GM23338 (cell line): ENCODE measurements at regions not wholly inside any gene's neighbourhood (a gene's known extent, or its start where the extent isn't known, plus 50 kb on each side); places are given as distances from the start of the nearest gene placed in this dataset.

Experiments used
- ATAC-seq: fragments of 200-7000 bp; cut with Tn5 transposase; 3 replicates; pipeline ENCODE4 v1.9.1; 2020
- DNase-seq: peaks from one replicate; pipeline ENCODE4 v3.0.0-alpha.2; 2015; ENCODE audit warnings: low spot score
- H2AFZ ChIP-seq: fragments of 200-600 bp; sonication (generic); 2 replicates; pipeline ENCODE4 v1.8.0; 2016; ENCODE audit warnings: antibody characterized with exemption, mild to moderate bottlenecking, moderate library complexity
- H3F3A ChIP-seq: fragments of 200-600 bp; sonication (generic); replicated peaks from 2 replicates; pipeline ENCODE4 v1.8.0; 2017; ENCODE audit warnings: antibody characterized with exemption, mixed run types, low read depth
- H3K27ac ChIP-seq: fragments of 200-600 bp; sonication (generic); 2 replicates; pipeline ENCODE4 v1.6.1; 2016; ENCODE audit warnings: low read depth
- H3K27me3 ChIP-seq: fragments of 200-600 bp; sonication (generic); 2 replicates; pipeline ENCODE4 v1.8.0; 2016; ENCODE audit warnings: mild to moderate bottlenecking, mixed run types, moderate library complexity; ENCODE audit not compliant: insufficient read depth
- H3K36me3 ChIP-seq: fragments of 200-600 bp; sonication (generic); 2 replicates; pipeline ENCODE4 v1.8.0; 2016; ENCODE audit warnings: mild to moderate bottlenecking; ENCODE audit not compliant: insufficient read depth
- H3K4me1 ChIP-seq: fragments of 200-600 bp; sonication (generic); 2 replicates; pipeline ENCODE4 v1.8.0; 2016; ENCODE audit warnings: mild to moderate bottlenecking, moderate library complexity; ENCODE audit not compliant: insufficient read depth
- H3K4me2 ChIP-seq: fragments of 200-600 bp; sonication (generic); 2 replicates; pipeline ENCODE4 v1.7.1; 2017; ENCODE audit warnings: mixed run types
- H3K4me3 ChIP-seq: fragments of 200-600 bp; sonication (generic); 2 replicates; pipeline ENCODE4 v1.6.1; 2016; ENCODE audit warnings: mixed run types
- H3K79me2 ChIP-seq: fragments of 200-600 bp; sonication (generic); replicated peaks from 2 replicates; pipeline ENCODE4 v1.8.0; 2017; ENCODE audit warnings: mild to moderate bottlenecking; ENCODE audit not compliant: insufficient read depth
- H3K9me2 ChIP-seq: fragments of 200-600 bp; sonication (generic); 2 replicates; pipeline ENCODE4 v1.8.0; 2017; ENCODE audit not compliant: insufficient read depth
- H4K20me1 ChIP-seq: fragments of 200-600 bp; sonication (generic); replicated peaks from 2 replicates; pipeline ENCODE4 v1.8.0; 2017; ENCODE audit warnings: mild to moderate bottlenecking; ENCODE audit not compliant: insufficient read depth
- H3K27ac Mint-ChIP-seq: 2 replicates; pipeline ENCODE4 v1.8.0; 2020; ENCODE audit warnings: inconsistent platforms, mild to moderate bottlenecking, moderate library complexity, mixed read lengths
- H3K27me3 Mint-ChIP-seq: 3 replicates; pipeline ENCODE4 v1.8.0; 2022; ENCODE audit warnings: low read depth, mild to moderate bottlenecking, moderate library complexity, mixed read lengths, inconsistent platforms; ENCODE audit not compliant: insufficient read depth, poor library complexity
- H3K36me3 Mint-ChIP-seq: 3 replicates; pipeline ENCODE4 v1.8.0; 2021; ENCODE audit warnings: low read depth, mild to moderate bottlenecking, inconsistent platforms, moderate library complexity, mixed read lengths
- H3K4me1 Mint-ChIP-seq: 3 replicates; pipeline ENCODE4 v1.8.0; 2020; ENCODE audit warnings: mild to moderate bottlenecking, inconsistent platforms, mixed read lengths
- H3K4me3 Mint-ChIP-seq: 3 replicates; pipeline ENCODE4 v1.8.0; 2021; ENCODE audit warnings: moderate library complexity, mild to moderate bottlenecking, inconsistent platforms, mixed read lengths
- H3K9me3 Mint-ChIP-seq: 3 replicates; pipeline ENCODE4 v1.8.0; 2020; ENCODE audit warnings: moderate library complexity, mild to moderate bottlenecking, inconsistent platforms, mixed read lengths
- EZH2 ChIP-seq: fragments of 200-600 bp; sonication (generic); IDR thresholded peaks from one replicate; pipeline ENCODE4 v1.8.0; 2017; ENCODE audit warnings: antibody characterized with exemption, mild to moderate bottlenecking, low read depth; ENCODE audit not compliant: unreplicated experiment
- EZH2phosphoT487 ChIP-seq: fragments of 200-600 bp; sonication (generic); IDR thresholded peaks from one replicate; pipeline ENCODE4 v1.8.1; 2018; ENCODE audit warnings: antibody characterized with exemption; ENCODE audit not compliant: unreplicated experiment
- STAT1 ChIP-seq: IDR thresholded peaks from one replicate; pipeline ENCODE4 v1.6.1; 2016; ENCODE audit warnings: antibody characterized with exemption; ENCODE audit not compliant: unreplicated experiment
- ZNF114 ChIP-seq: fragments of 250-450 bp; sonication (Bioruptor Pico); IDR thresholded peaks from 2 replicates; pipeline ENCODE4 v1.5.0; 2020; ENCODE audit warnings: mild to moderate bottlenecking, moderate library complexity
- TF ChIP-seq, protein P1 (sequence below): fragments of 250-450 bp; sonication (Bioruptor Pico); IDR thresholded peaks from 2 replicates; pipeline ENCODE4 v1.5.0; 2020; ENCODE audit warnings: mild to moderate bottlenecking, moderate library complexity
- TF ChIP-seq, protein P2 (sequence below): IDR thresholded peaks from one replicate; pipeline ENCODE4 v1.6.1; 2018; ENCODE audit warnings: antibody characterized with exemption; ENCODE audit not compliant: unreplicated experiment

DNA sequence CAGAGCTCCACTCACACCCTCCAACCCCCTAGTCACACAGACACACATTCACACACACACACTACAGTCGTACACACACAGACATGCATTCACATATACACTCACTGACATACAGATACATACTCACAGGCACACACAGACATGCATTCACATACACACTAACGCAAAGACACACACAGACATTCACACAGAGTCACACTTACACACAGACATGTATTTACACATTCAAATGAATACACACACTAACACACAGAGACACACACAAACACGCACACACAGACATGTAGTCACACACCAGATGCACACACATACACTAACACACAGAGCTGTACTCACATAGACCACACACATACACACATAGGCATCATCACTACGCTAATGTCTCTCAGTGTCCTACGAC, 58.0 kb upstream of the MYL10 start (continued):
- TF ChIP-seq, protein P1, sequence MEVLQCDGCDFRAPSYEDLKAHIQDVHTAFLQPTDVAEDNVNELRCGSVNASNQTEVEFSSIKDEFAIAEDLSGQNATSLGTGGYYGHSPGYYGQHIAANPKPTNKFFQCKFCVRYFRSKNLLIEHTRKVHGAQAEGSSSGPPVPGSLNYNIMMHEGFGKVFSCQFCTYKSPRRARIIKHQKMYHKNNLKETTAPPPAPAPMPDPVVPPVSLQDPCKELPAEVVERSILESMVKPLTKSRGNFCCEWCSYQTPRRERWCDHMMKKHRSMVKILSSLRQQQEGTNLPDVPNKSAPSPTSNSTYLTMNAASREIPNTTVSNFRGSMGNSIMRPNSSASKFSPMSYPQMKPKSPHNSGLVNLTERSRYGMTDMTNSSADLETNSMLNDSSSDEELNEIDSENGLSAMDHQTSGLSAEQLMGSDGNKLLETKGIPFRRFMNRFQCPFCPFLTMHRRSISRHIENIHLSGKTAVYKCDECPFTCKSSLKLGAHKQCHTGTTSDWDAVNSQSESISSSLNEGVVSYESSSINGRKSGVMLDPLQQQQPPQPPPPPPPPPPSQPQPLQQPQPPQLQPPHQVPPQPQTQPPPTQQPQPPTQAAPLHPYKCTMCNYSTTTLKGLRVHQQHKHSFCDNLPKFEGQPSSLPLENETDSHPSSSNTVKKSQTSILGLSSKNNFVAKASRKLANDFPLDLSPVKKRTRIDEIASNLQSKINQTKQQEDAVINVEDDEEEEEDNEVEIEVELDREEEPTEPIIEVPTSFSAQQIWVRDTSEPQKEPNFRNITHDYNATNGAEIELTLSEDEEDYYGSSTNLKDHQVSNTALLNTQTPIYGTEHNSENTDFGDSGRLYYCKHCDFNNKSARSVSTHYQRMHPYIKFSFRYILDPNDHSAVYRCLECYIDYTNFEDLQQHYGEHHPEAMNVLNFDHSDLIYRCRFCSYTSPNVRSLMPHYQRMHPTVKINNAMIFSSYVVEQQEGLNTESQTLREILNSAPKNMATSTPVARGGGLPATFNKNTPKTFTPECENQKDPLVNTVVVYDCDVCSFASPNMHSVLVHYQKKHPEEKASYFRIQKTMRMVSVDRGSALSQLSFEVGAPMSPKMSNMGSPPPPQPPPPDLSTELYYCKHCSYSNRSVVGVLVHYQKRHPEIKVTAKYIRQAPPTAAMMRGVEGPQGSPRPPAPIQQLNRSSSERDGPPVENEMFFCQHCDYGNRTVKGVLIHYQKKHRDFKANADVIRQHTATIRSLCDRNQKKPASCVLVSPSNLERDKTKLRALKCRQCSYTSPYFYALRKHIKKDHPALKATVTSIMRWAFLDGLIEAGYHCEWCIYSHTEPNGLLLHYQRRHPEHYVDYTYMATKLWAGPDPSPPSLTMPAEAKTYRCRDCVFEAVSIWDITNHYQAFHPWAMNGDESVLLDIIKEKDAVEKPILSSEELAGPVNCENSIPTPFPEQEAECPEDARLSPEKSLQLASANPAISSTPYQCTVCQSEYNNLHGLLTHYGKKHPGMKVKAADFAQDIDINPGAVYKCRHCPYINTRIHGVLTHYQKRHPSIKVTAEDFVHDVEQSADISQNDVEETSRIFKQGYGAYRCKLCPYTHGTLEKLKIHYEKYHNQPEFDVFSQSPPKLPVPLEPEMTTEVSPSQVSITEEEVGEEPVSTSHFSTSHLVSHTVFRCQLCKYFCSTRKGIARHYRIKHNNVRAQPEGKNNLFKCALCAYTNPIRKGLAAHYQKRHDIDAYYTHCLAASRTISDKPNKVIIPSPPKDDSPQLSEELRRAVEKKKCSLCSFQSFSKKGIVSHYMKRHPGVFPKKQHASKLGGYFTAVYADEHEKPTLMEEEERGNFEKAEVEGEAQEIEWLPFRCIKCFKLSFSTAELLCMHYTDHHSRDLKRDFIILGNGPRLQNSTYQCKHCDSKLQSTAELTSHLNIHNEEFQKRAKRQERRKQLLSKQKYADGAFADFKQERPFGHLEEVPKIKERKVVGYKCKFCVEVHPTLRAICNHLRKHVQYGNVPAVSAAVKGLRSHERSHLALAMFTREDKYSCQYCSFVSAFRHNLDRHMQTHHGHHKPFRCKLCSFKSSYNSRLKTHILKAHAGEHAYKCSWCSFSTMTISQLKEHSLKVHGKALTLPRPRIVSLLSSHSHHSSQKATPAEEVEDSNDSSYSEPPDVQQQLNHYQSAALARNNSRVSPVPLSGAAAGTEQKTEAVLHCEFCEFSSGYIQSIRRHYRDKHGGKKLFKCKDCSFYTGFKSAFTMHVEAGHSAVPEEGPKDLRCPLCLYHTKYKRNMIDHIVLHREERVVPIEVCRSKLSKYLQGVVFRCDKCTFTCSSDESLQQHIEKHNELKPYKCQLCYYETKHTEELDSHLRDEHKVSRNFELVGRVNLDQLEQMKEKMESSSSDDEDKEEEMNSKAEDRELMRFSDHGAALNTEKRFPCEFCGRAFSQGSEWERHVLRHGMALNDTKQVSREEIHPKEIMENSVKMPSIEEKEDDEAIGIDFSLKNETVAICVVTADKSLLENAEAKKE (CRISPR knock-in tag), result no peak

DNA sequence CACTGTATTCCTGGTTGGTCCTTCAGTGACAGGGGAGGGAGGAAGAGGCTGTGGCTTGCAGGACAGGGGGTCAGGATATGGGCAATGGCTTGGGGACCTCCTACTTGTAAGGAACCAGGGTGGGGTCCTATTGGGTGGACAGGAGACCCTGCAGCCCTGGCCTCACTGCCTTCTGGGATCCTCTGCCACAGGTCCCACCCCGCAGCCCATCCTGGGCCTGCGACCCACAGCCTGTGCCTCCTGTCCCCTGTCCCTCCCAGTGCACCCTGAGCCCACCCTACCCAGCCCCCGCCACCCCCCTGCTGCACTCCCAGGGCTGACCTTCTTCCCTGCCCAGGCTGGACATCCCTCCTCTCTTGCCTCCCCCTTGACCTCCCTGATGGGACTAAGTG, 58.7 kb upstream of the MYL10 start:
- no peaks in the 10 kb centered on the region for H3K36me3 Mint-ChIP-seq
- Histone ChIP-seq H4K20me1 (no peaks in the 10 kb centered on the region), H3K79me2 (no peaks in the 10 kb centered on the region), H3F3A (0 out of 2 replicates have a peak, but pooled peaks cover 3% of the 10 kb centered on the region), H3K4me3 (peak overlapping the region; percentile 39; the same call in 1 of the 2 replicates), H3K4me1 (no peaks in the 10 kb centered on the region), H3K4me2 (peak overlapping the region; percentile 74; the same call in 1 of the 2 replicates), H2AFZ (peak overlapping the region; percentile 93), H3K27ac (no peak overlapping the region), H3K9me2 (no peaks in the 10 kb centered on the region), H3K27me3 (no peaks in the 10 kb centered on the region), H3K36me3 (no peaks in the 10 kb centered on the region)
- no peaks in the 10 kb centered on the region; the same call in 2 of the 3 replicates for H3K9me3 Mint-ChIP-seq
- peaks cover 2% of the 10 kb centered on the region for H3K4me1 Mint-ChIP-seq
- H3K4me3 Mint-ChIP-seq, result no peak overlapping the region
- H3K27me3 Mint-ChIP-seq, result peaks cover 5% of the 10 kb centered on the region
- DNase-seq, result no peak
- H3K27ac Mint-ChIP-seq, result no peak overlapping the region
- ATAC-seq, result no peak
- TF ChIP-seq EZH2phosphoT487 (no peak), ZNF114 (no peak), EZH2 (no peak), STAT1 (no peak)
- TF ChIP-seq, protein P1 (CRISPR knock-in tag), result no peak
- TF ChIP-seq, protein P2, sequence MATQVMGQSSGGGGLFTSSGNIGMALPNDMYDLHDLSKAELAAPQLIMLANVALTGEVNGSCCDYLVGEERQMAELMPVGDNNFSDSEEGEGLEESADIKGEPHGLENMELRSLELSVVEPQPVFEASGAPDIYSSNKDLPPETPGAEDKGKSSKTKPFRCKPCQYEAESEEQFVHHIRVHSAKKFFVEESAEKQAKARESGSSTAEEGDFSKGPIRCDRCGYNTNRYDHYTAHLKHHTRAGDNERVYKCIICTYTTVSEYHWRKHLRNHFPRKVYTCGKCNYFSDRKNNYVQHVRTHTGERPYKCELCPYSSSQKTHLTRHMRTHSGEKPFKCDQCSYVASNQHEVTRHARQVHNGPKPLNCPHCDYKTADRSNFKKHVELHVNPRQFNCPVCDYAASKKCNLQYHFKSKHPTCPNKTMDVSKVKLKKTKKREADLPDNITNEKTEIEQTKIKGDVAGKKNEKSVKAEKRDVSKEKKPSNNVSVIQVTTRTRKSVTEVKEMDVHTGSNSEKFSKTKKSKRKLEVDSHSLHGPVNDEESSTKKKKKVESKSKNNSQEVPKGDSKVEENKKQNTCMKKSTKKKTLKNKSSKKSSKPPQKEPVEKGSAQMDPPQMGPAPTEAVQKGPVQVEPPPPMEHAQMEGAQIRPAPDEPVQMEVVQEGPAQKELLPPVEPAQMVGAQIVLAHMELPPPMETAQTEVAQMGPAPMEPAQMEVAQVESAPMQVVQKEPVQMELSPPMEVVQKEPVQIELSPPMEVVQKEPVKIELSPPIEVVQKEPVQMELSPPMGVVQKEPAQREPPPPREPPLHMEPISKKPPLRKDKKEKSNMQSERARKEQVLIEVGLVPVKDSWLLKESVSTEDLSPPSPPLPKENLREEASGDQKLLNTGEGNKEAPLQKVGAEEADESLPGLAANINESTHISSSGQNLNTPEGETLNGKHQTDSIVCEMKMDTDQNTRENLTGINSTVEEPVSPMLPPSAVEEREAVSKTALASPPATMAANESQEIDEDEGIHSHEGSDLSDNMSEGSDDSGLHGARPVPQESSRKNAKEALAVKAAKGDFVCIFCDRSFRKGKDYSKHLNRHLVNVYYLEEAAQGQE, result no peak
